Choroid plexus epithelial cell (primary cell): ENCODE measurements at regions not wholly inside any gene's neighbourhood (a gene's known extent, or its start where the extent isn't known, plus 50 kb on each side); places are given as distances from the start of the nearest gene placed in this dataset.

Experiments
- DNase-seq: peaks from one replicate; pipeline ENCODE4 v3.0.0-alpha.2; 2010; ENCODE audit warnings: low read depth
- H3K4me3 ChIP-seq: 2 replicates; pipeline ENCODE4 v1.5.1; 2011; ENCODE audit warnings: low read depth, mild to moderate bottlenecking, control low read depth, low read length, moderate library complexity
- CTCF ChIP-seq: conservative IDR thresholded peaks from 2 replicates; pipeline ENCODE4 v1.5.1; 2011; ENCODE audit warnings: low read depth, mild to moderate bottlenecking, control low read depth, inconsistent platforms, low read length, moderate library complexity

DNA sequence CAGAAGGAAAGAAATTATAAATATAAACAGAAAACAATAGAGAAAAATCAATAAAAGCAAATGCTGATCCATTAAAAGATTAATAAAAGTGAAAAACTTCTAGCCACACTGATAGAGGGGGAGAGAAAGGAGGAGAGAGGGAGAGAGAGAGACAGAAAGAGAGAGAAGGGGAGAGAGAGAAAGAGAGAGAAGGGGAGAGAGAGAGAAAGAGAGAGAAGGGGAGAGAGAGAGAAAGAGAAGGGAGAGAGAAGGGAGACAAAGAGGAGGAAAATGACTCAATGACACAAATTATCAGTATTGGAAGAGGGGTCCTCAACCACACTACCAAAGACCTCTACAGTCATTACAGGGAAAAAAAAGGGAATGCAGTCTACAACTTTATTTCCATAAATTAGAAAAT is 94.4 kb upstream of the VIPR2 start:
- TF ChIP-seq CTCF: no peak
- DNase-seq: no peak
- no peak overlapping the region for H3K4me3 ChIP-seq

- no peak for TF ChIP-seq CTCF
- DNase-seq: no peak
- H3K4me3 ChIP-seq: no peak overlapping the region
Observed at GRCh38 chr7:159238541-159238940, 93.9 kb upstream of the VIPR2 start.

DNA sequence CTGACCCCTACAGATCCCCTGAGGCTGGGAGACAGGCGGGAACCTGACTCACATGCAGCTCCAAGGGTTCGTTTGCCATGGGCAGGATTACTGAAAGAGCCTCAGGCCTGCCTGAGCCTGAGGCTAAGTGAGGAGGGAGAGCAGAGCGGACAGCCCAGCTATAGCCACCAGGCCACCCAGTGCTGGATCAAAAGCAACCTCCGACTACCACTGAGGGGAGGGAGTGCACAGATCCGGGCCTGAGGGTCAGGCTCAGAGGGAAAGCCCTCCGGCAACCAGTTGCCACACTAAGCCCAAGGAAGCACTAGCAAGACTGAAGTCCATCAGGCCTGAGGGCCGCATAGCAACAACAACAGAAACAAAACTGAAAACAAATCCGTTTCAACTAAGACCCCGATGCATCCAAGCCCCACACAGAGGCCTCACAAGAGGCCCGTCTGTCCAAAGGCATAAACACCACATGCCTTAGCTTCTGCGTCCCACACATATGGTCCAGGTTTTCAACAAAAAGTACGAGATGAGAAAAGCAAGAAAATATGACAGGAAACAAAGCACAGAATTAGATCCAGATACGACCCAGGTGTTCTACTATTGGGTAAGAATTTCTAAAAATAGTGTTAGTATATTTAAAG is 92.5 kb upstream of the VIPR2 start:
- DNase-seq: no peak

DNA sequence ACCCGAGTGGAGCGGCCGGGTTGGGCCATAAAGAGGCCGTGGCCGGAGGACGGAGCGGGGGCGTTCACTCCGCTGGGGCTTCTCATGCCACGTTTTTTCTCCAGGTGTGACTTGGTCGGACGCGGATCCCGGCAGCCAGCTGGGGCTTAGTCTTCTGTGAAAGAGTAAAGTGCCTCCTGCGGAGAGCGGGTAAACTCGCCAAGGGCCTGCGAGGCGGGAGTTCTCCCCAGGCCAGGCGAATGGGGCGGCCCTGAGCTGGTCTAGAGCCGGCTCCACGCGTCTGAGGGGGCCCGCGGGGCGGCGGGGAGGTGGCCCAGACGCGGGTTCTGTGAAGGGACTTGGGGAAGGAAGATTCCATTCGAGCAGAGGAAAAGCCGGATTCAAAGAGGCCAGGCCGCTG is 86.3 kb upstream of the VIPR2 start:
- no peak for DNase-seq
- no peak for TF ChIP-seq CTCF
- H3K4me3 ChIP-seq: no peak overlapping the region

More for the DNA sequence above, 92.5 kb upstream of the VIPR2 start:
- no peak for TF ChIP-seq CTCF
- H3K4me3 ChIP-seq: no peak overlapping the region

DNA sequence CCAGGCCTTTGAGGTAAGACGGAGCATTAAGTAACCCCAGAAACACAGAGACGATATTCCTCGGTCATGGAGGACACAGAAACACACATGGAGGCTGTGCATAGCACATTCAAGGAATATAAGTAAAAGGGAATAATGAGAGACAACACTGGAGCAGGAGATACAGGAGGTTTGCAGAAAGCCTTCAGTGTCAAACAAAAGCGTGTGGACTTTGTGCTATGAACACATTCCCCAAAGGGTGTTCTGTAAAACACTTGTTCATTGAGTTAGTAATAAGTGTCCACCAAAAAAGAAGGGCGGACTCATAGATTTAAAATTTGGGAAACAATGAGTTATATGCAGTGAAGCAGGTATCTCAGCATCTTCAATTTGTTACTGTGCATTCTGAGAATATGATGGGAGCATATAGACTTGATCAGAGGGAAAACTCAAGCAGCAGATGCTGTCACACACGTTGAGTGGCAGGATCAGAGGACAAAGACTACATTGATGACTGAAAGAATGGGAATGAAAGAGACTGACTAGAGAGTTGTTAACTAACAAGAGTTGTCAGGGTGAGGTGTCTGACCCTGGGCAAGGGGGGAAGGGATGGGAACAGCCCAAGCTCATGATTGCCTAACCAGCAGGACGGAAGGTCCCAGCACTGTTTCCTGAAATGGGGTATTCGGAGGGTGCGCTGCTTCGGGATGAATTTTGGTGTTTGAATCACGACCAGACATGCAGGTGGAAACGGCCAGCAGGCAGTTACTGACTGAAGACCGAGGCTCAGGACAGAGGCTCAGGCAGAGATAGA is 85.2 kb upstream of the VIPR2 start:
- no peak for DNase-seq
- H3K4me3 ChIP-seq: no peak overlapping the region
- TF ChIP-seq CTCF: no peak

DNA sequence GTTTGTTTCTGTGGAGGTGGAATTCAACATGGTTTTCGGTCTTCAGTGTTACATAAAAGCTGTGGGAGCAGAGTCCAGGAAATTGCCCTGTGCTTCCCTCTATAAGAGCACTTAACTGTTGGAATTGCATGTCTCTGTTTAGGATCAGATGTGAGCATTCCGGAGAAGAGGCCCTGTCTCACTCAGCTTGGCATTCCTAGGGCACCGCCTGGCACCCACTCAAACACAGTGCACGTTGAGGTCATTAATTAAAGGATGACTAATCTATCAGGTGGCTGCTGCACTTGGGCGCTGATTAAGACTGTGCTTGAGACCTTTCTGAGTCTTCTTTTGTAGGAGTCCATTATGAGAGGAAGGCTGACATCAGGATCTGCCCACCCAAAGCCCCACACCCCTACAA is 82.8 kb upstream of the VIPR2 start:
- no peak for DNase-seq

More for the DNA sequence above, 82.8 kb upstream of the VIPR2 start:
- no peak for TF ChIP-seq CTCF
- H3K4me3 ChIP-seq: no peak overlapping the region
